GM12874 (cell line): ENCODE measurements at regions not wholly inside any gene's neighbourhood (a gene's known extent, or its start where the extent isn't known, plus 50 kb on each side); places are given as distances from the start of the nearest gene placed in this dataset.

Experiments used
- TF ChIP-seq, protein P1 (sequence below): IDR thresholded peaks from 2 replicates; pipeline ENCODE4 v1.5.1; 2011; ENCODE audit warnings: low read depth, mild to moderate bottlenecking, control low read depth, low read length, moderate library complexity; ENCODE audit not compliant: insufficient read depth

DNA sequence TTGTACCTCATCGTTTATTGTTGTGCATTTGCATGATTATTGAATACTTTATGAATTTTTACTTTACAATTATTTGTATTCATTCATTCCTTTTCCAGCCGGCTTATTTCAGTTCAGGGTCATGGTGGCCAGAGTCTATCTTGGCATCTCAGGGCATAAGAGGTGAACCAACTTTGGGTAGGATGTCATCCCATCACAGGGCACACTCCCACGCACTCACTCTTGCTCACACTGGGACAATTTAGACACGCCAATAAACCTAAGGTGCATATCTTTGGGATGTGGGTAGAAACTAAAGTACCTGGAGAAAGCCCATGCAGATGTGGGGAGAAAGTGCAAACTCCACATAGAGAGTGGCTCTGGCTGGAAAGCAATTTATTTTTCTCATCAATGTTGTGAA lies 158.1 kb upstream of the MAST4 start:
- TF ChIP-seq, protein P1, sequence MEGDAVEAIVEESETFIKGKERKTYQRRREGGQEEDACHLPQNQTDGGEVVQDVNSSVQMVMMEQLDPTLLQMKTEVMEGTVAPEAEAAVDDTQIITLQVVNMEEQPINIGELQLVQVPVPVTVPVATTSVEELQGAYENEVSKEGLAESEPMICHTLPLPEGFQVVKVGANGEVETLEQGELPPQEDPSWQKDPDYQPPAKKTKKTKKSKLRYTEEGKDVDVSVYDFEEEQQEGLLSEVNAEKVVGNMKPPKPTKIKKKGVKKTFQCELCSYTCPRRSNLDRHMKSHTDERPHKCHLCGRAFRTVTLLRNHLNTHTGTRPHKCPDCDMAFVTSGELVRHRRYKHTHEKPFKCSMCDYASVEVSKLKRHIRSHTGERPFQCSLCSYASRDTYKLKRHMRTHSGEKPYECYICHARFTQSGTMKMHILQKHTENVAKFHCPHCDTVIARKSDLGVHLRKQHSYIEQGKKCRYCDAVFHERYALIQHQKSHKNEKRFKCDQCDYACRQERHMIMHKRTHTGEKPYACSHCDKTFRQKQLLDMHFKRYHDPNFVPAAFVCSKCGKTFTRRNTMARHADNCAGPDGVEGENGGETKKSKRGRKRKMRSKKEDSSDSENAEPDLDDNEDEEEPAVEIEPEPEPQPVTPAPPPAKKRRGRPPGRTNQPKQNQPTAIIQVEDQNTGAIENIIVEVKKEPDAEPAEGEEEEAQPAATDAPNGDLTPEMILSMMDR: no peak

DNA sequence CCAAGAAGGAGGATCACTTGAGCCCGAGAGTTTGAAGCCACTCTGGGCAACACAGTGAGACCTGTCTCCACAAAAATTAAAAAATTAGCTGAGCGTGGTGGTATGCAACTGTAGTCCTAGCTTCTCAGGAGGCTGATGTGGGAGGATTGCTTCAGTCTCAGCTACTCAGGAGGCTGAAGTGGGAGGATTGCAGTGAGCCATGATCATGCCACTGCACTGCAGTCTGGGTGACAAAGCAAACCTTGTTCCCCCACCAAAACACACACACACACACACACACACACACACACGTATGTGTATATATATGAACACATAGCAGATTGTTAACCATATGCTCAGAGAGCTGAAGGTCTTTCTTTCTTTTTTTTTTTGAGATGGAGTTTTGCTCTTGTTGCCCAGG lies 157.5 kb upstream of the MAST4 start:
- TF ChIP-seq, protein P1: no peak

DNA sequence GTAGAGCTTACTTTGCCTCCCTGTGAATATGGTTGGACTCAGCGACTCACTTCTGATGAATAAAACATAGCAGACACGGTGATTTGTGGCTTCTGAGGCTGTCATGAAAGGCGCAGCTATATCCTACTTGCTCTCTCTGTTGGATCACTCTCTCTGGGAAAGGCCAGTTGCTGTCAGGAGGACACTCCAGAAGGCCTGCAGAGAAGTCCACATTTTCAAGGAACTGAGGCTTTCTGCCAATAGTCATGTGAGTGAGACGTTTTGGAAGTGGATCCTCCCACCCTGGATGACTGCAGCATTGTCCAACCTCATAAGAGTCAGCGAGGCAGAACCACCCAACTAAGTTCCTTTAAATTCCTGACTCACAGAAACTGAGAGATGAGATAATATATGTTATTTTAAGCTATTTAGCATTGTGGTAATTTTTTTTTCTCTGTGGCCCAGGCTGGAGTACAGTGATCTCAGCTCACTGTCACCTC lies 156.0 kb upstream of the MAST4 start:
- TF ChIP-seq, protein P1: no peak

DNA sequence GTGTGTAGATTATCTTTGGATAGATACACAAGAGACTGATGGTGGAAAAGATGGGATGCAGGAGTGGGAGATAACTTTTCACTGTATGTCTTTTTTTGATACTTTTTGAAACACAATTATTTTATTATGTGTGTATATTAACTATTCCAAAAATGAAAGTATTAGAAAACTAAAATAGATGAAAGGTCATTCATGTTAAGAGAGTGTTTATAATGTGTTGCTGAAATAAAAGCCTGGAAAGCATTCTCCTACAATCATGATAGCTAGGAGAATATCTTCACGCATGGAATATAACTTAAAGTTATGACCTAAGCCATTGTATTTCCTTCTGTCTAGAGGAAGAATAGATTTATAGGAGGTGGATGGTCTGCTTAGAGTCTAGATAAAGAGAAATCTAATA lies 154.8 kb upstream of the MAST4 start:
- TF ChIP-seq, protein P1: no peak

DNA sequence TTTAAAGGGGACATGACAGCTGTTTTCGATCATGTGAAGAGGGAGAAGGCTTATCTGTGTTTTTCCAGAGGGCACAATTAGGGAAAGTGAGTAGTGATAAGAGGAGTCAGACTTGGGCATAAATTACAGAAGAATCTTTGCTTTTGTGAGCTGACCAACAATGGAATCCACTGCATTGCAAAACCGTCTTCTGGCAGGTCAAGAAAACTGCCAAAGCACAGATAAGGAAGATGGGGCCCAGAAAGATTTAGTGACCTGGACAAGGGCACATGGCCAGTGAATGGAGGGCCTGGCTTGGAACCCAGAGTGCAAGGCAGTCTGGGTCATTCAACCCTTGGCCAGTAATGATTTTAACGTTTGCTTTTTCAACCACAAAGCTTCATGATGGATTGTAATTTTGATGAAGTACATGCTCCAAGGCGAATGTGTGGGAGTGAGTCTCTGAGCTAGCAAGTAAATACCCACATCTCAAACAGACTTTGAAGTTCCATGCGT lies 153.2 kb upstream of the MAST4 start:
- TF ChIP-seq, protein P1: no peak

DNA sequence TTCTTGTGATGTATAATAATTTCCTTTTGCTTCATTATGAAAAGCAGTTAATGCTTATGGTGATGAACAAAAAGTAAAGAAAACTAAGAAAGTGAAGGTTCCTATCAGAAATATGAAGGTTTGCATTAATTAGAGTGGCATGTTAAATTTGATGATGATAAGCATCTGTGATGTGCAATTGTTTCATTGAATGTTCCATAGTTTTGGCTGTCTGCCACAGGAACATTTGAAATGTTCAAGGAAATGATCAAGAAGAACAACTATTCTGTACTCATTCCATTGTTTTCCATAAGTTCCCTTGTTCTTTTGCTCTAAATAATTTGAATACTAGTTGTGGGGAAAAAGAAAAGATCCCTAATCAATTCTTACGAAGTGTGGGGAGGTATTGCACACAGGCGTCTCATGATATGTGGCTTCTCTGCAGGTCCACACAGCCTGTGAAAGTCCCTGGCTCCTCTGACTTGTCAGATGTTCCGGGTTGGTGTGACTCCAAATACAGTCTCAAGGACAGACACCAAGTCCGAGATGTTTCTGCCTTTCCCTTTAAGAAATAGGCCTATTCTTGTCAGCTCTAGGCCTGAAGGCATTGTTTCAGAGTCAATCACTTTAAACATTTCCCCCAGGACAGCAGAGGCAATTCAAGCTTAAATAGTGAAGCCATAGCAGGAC lies 152.6 kb upstream of the MAST4 start:
- TF ChIP-seq, protein P1: no peak

DNA sequence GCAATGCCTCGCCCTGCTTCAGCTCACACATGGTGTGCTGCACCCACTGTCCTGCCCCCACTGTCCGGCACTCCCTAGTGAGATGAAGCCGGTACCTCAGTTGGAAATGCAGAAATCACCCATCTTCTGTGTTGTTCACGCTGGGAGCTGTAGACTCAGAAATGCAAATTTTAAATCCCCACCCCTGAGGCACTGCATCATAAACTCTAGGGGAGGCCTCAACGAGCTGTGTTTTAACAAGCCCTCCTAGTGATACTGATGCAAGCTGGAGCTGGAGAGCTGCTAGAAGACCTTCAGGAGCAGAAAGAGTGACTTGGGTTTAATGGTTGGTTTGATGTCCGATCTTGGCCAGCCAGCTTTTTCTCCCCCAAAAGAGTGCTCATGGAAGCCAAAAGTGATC lies 146.0 kb upstream of the MAST4 start:
- TF ChIP-seq, protein P1: no peak
